Smooth muscle cell (in vitro differentiated cells): ENCODE measurements at regions not wholly inside any gene's neighbourhood (a gene's known extent, or its start where the extent isn't known, plus 50 kb on each side); places are given as distances from the start of the nearest gene placed in this dataset.
"Not testable (repeated sequence)": the region's sequence is repeated elsewhere in the genome, so short reads cannot be mapped to it uniquely, and the experiment has no call there.

Experiments used
- DNase-seq: peaks from one replicate; lab custom pipeline; 2025; ENCODE audit not compliant: unreplicated experiment; lab: John Stamatoyannopoulos, UW
- H2AFZ ChIP-seq: fragments of 200-600 bp; sonication (generic); 2 replicates; pipeline ENCODE4 v1.6.0; 2016; ENCODE audit warnings: antibody characterized with exemption, low read depth, mild to moderate bottlenecking
- H3F3A ChIP-seq: fragments of 200-600 bp; sonication (generic); 2 replicates; pipeline ENCODE4 v1.6.0; 2017; ENCODE audit warnings: antibody characterized with exemption, low read depth
- H3K27ac ChIP-seq: fragments of 200-600 bp; sonication (generic); 2 replicates; pipeline ENCODE4 v1.5.1; 2016; ENCODE audit warnings: low read depth, mild to moderate bottlenecking
- H3K27me3 ChIP-seq: fragments of 200-600 bp; sonication (generic); 2 replicates; pipeline ENCODE4 v1.6.1; 2016; ENCODE audit warnings: low read depth, mild to moderate bottlenecking
- H3K36me3 ChIP-seq: fragments of 200-600 bp; sonication (generic); 2 replicates; pipeline ENCODE4 v1.5.1; 2016; ENCODE audit warnings: low read depth
- H3K4me1 ChIP-seq: fragments of 200-600 bp; sonication (generic); 2 replicates; pipeline ENCODE4 v1.5.1; 2016; ENCODE audit warnings: low read depth
- H3K4me2 ChIP-seq: fragments of 200-600 bp; sonication (generic); 2 replicates; pipeline ENCODE4 v1.6.0; 2016; ENCODE audit warnings: mild to moderate bottlenecking
- H3K4me3 ChIP-seq: fragments of 200-600 bp; sonication (generic); 2 replicates; pipeline ENCODE4 v1.5.1; 2016; ENCODE audit warnings: mild to moderate bottlenecking
- H3K79me2 ChIP-seq: fragments of 200-600 bp; sonication (generic); 2 replicates; pipeline ENCODE4 v1.6.0; 2016; ENCODE audit warnings: low read depth, mild to moderate bottlenecking
- H3K9ac ChIP-seq: fragments of 200-600 bp; sonication (generic); 2 replicates; pipeline ENCODE4 v1.6.0; 2016; ENCODE audit warnings: low read depth
- H3K9me3 ChIP-seq: fragments of 200-600 bp; sonication (generic); replicated peaks from 2 replicates; pipeline ENCODE4 v1.5.1; 2016; ENCODE audit warnings: low read depth
- H4K20me1 ChIP-seq: fragments of 200-600 bp; sonication (generic); 2 replicates; pipeline ENCODE4 v1.6.0; 2016; ENCODE audit warnings: low read depth
- WGBS: methylation state at CpG from one replicate; pipeline ENCODE4 v1.1.7; 2016; ENCODE audit warnings: low lambda C conversion rate; 5-methylcytosine and 5-hydroxymethylcytosine counted together
- TF ChIP-seq, protein P1 (sequence below): fragments of 200-600 bp; sonication (generic); IDR thresholded peaks from 2 replicates; pipeline ENCODE4 v1.5.1; 2017; ENCODE audit warnings: borderline replicate concordance, mild to moderate bottlenecking, antibody characterized with exemption; ENCODE audit not compliant: insufficient read depth, poor library complexity, severe bottlenecking

DNA sequence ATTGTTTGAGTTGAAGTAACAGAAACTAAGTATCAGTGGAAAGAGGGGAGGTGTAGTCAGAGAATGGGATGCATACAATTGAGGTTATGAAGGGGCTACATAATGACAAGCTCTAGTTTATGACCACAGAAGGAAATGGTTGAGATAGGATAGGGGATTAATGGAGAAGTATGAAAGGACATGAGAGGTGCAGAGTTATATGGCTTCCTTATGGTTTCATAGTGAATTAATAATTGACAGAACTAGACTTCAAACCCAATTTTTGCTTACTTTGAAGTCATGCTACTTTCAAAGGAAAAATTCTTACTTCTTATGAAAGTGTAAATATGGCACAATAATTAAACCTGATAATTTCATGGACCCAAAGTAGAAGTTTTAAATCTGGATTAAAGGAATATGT, 340.3 kb upstream of the LRRC4C start:
- Histone ChIP-seq H3K36me3 (no peaks in the 10 kb centered on the region), H3K27me3 (no peaks in the 10 kb centered on the region), H3F3A (no peaks in the 10 kb centered on the region), H3K4me1 (no peaks in the 10 kb centered on the region), H3K4me3 (no peak overlapping the region), H3K79me2 (no peaks in the 10 kb centered on the region), H3K9me3 (no peaks in the 10 kb centered on the region), H2AFZ (no peak overlapping the region), H3K27ac (no peak overlapping the region), H3K9ac (no peak overlapping the region), H4K20me1 (no peaks in the 10 kb centered on the region), H3K4me2 (no peak overlapping the region)
- DNase-seq, result no peak
- TF ChIP-seq, protein P1, sequence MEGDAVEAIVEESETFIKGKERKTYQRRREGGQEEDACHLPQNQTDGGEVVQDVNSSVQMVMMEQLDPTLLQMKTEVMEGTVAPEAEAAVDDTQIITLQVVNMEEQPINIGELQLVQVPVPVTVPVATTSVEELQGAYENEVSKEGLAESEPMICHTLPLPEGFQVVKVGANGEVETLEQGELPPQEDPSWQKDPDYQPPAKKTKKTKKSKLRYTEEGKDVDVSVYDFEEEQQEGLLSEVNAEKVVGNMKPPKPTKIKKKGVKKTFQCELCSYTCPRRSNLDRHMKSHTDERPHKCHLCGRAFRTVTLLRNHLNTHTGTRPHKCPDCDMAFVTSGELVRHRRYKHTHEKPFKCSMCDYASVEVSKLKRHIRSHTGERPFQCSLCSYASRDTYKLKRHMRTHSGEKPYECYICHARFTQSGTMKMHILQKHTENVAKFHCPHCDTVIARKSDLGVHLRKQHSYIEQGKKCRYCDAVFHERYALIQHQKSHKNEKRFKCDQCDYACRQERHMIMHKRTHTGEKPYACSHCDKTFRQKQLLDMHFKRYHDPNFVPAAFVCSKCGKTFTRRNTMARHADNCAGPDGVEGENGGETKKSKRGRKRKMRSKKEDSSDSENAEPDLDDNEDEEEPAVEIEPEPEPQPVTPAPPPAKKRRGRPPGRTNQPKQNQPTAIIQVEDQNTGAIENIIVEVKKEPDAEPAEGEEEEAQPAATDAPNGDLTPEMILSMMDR, result no peak

DNA sequence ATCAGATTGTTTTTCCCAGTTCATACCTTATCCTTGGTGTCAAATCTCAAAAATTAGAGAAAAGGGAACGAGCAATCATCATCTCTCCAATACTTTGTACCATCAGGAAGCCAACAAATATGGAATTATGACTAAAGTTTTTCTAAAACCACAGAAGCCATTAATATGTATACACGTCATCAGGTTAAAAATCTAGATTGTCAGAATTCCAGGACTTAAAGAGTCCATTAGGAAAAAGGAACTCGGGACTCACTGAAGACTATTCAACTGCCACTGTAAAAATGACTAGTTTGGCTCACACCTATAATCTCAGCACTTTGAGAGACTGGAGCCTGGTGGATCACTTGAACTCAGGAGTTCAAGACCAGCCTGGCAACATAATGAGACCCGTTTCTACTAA, 344.4 kb upstream of the LRRC4C start:
- H3K4me2 ChIP-seq, result no peak overlapping the region
- no peak for DNase-seq
- no peaks in the 10 kb centered on the region for H3F3A ChIP-seq
- no peaks in the 10 kb centered on the region for H3K79me2 ChIP-seq
- no peaks in the 10 kb centered on the region for H3K36me3 ChIP-seq
- H2AFZ ChIP-seq, result no peak overlapping the region
- 59% methylated on average over 4 of the region's 4 CpGs for WGBS
- H4K20me1 ChIP-seq, result no peaks in the 10 kb centered on the region
- no peak overlapping the region for H3K4me3 ChIP-seq
- H3K9me3 ChIP-seq, result no peaks in the 10 kb centered on the region
- H3K4me1 ChIP-seq, result no peaks in the 10 kb centered on the region
- TF ChIP-seq, protein P1, result no peak
- no peaks in the 10 kb centered on the region for H3K27me3 ChIP-seq
- no peak overlapping the region for H3K27ac ChIP-seq
- no peak overlapping the region for H3K9ac ChIP-seq

DNA sequence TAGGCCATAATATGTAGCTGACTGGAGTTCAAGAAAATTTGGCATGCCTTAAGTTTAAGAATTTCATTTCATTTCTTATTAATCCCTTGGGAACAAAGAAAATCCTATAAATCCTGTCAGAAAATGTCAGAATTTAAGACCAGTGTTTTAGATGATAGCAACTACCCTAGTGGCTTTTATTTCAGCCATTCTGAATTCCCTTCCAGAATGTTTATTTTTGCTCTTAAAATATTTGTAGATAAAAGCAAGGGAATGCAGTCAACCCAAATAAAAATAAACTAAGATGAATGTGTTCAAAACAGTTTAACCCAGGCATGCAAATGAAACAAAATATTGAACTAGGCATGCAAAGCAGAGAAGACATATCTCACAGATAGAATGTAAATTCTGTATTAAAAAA, 356.9 kb upstream of the LRRC4C start:
- Histone ChIP-seq H3K36me3 (no peaks in the 10 kb centered on the region), H3K9ac (no peak overlapping the region), H3K4me3 (no peak overlapping the region), H3K27me3 (no peaks in the 10 kb centered on the region), H4K20me1 (no peaks in the 10 kb centered on the region), H3K4me1 (no peaks in the 10 kb centered on the region), H3K27ac (no peak overlapping the region), H3K4me2 (no peak overlapping the region), H3K79me2 (no peaks in the 10 kb centered on the region), H2AFZ (no peak overlapping the region), H3F3A (no peaks in the 10 kb centered on the region), H3K9me3 (peaks cover 3% of the 10 kb centered on the region)
- DNase-seq, result no peak
- TF ChIP-seq, protein P1, result no peak

DNA sequence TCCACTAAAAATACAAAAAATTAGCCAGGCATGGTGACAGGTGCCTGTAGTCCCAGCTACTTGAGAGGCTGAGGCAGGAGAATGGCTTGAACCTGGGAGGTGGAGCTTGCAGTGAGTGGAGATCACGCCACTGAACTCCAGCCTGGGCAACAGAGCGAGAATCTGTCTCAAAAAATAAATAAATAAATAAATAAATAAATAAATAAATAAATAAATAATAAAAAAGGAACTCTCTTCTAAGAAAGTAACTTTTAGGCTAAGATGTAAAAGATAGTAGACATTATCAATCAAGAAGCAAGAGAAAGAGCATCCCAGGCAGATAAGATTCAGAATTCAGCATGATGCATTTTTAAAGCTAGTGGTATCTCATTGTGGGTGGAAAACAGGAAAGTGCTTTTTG, 364.8 kb upstream of the LRRC4C start:
- not testable (repeated sequence) for H3K27ac ChIP-seq, H3F3A ChIP-seq, H3K27me3 ChIP-seq, H3K36me3 ChIP-seq, H3K9me3 ChIP-seq, DNase-seq, H3K79me2 ChIP-seq, H3K4me1 ChIP-seq, H3K9ac ChIP-seq, H3K4me2 ChIP-seq, H4K20me1 ChIP-seq, H3K4me3 ChIP-seq, H2AFZ ChIP-seq
- 89% methylated on average over 2 of the region's 2 CpGs for WGBS
